IMR-90 (cell line): ENCODE measurements at regions not wholly inside any gene's neighbourhood (a gene's known extent, or its start where the extent isn't known, plus 50 kb on each side); places are given as distances from the start of the nearest gene placed in this dataset.

Source experiments
- MAFK ChIP-seq: IDR thresholded peaks from 2 replicates; pipeline ENCODE4 v1.6.1; 2012; ENCODE audit warnings: low read depth, low read length, improper control_type of control experiment
- RFX5 ChIP-seq: IDR thresholded peaks from 2 replicates; pipeline ENCODE4 v1.8.0; 2012; ENCODE audit warnings: low read depth, mild to moderate bottlenecking, low read length, moderate library complexity

DNA sequence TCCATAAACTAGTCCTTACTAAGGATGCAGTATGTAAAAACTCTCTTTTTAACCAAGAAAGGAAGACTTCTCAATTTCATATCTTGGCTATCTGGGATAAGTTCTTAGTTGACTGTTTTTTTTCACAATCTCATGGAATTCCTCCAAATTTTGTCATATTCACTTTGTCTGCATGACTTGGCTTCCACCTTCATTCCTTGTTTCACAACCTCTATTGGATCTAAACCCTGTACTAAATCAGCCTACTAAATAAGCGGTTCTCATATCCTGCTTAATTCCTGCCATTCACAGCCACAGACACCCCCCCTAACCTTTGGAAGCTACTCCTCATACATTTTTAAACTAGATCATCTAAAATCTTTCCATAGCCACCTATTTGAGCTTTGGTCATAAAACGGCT, 370.6 kb upstream of the NAALADL2 start:
- TF ChIP-seq MAFK = no peak
- TF ChIP-seq RFX5 = no peak
